ENCODE measurements at regions not wholly inside any gene's neighbourhood (a gene's known extent, or its start where the extent isn't known, plus 50 kb on each side); places are given as distances from the start of the nearest gene placed in this dataset.
A peak's percentile ranks its signal among the peaks of the same experiment; 100 is the strongest.

DNA sequence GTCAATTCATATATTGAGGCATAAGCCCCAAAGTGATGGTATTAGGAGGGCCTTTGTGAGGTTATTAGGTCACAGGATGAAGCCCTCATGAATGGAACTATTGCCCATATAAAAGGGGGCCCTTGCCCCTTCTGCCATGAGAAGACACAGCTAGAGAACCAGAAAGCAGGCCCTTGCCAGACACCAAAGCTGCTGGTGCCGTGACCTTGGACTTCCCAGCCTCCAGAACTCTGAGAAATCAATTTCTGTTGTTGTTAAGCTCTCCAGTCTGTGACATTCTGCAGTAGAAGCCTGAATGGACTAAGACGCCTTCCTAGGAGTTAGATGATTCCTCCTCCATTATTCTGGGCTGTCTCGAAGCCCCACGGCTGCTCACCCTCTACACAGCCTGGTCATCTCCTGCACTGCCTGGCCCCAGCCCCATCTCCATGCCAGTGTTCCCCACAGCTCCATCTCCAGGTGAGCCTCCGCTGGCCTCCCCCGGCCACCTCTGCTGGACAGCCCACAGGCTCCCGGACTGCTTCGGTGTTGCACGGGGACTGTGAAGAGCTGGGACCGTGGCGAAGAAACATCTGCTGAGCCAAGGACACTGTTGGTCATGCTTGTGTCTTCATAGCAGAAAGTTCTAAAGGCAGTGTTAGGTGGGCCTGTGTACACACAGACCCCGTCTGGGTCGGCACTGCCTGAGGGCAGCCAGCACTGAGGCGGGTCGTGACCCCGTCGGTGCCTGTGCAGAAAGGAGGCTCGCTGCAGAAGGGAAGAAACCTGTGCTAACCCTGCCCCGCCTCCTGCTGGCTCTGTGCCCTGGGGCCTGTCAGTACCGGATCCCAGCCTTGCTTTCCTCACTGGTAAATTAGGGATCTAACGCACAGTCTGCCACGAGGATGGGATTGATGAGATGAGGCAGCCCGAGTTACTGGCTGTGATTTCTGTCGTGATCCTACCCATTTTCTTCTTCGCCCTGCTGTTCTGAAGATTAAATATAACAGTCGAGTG is 55.1 kb upstream of the CNOT6 start:
- Mint-ChIP-seq H3K27me3 (peaks cover 1 to 27% (median 17%) of the 10 kb centered on the region in 5 donors), H3K9me3 (peaks cover 0 to 14% (median 2%) of the 10 kb centered on the region in 9 donors), H3K4me1 (peaks cover 0 to 4% (median 0%) of the 10 kb centered on the region in 4 donors), H3K27ac (peak overlapping the region in 1 of 10 donors; percentile 1), H3K36me3 (peaks cover under 1 to 2% (median 2%) of the 10 kb centered on the region in 3 donors), H3K4me3 (peak overlapping the region in 1 of 10 donors; percentile 39)
- ATAC-seq (no peak), DNase-seq (no peak)
- POLR2A ChIA-PET, result no interaction called here

DNA sequence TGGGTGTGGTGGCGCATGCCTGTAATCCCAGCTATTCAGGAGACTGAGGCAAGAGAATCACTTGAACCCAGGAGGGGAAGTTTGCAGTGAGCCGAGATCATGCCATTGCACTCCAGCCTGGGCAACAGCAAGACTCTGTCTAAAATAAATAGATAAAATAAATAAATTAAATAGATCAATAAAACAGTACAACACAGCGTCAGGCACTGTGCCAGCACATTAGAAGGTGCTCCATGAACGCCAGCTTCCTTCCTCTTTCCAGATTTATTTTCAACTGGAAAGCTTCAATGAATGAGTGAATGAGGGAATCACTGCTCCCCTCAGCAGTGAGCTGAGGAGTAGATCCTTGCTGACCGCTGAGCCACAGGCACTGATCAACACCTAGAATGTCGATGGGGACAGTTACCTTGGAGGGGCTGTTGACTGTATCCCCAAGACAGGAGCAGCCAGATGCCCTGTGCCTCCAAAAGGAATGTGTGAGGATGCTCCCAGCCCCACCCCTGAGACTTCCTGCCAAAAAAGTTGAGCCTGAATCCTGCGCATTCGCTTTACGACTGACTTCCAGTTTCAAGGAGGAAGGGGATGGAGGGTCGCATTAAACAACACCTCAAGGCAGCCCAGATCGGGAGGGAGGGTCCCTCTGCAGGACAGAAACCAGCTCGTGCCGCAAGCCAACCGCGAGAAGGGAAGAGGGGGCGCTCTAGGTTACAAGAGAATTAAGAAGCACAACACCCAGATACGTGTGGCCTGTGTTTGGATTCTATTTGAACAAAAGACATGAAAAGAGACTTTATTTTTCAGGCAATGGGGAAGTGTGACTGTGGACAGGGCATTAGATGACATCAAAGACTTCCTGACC is 54.0 kb upstream of the CNOT6 start:
- H3K4me3 Mint-ChIP-seq, result no peak overlapping the region
- peaks cover 2 to 11% (median 5%) of the 10 kb centered on the region in 3 donors for H3K36me3 Mint-ChIP-seq
- no peak for ATAC-seq
- DNase-seq, result no peak
- POLR2A ChIA-PET, result no interaction called here
- H3K9me3 Mint-ChIP-seq, result peaks cover 4 to 23% (median 10%) of the 10 kb centered on the region in 9 donors
- peaks cover 0 to 4% (median 0%) of the 10 kb centered on the region in 4 donors for H3K4me1 Mint-ChIP-seq
- H3K27me3 Mint-ChIP-seq, result peaks cover 1 to 27% (median 16%) of the 10 kb centered on the region in 5 donors
- H3K27ac Mint-ChIP-seq, result no peak overlapping the region

DNA sequence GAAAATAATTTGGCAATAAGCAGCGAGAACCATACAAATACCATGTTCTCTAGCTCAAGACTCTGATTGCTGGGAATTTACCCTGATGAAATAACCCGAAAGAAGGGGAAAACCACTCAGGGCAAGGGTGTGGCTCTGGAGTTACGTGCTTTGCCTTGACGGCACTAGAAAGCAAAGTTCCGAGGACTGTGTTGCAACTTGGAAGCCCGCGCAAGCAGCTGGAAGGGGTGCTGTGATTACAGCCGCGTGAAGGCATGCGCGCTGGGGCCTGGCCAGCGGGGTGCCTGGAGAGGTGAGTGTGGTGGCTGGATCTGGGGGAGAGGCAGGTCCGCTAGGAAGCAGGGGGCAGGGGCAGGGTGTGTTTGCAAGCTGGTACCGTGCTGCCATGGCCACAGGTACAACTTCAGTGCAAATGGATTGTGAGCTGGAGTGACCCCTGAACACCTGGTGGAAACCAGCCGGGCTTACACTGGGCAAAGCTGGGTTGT is 52.6 kb upstream of the CNOT6 start:
- Mint-ChIP-seq H3K4me3 (no peak overlapping the region), H3K9me3 (peaks cover 6 to 35% (median 16%) of the 10 kb centered on the region in 9 donors), H3K36me3 (peaks cover 2 to 14% (median 5%) of the 10 kb centered on the region in 3 donors), H3K27ac (no peak overlapping the region), H3K27me3 (peaks cover 1 to 27% (median 13%) of the 10 kb centered on the region in 5 donors), H3K4me1 (peaks cover 0 to 4% (median 0%) of the 10 kb centered on the region in 4 donors)
- DNase-seq (no peak), ATAC-seq (no peak)
- POLR2A ChIA-PET, result no interaction called here

All from naive thymus-derived CD8-positive, alpha-beta T cell (primary cell).